Fibroblast of skin of back (primary cell): ENCODE measurements at regions not wholly inside any gene's neighbourhood (a gene's known extent, or its start where the extent isn't known, plus 50 kb on each side); places are given as distances from the start of the nearest gene placed in this dataset.

ENCODE experiments used
- DNase-seq: peaks from one replicate; pipeline ENCODE4 v3.0.0-alpha.2; 2013

DNA sequence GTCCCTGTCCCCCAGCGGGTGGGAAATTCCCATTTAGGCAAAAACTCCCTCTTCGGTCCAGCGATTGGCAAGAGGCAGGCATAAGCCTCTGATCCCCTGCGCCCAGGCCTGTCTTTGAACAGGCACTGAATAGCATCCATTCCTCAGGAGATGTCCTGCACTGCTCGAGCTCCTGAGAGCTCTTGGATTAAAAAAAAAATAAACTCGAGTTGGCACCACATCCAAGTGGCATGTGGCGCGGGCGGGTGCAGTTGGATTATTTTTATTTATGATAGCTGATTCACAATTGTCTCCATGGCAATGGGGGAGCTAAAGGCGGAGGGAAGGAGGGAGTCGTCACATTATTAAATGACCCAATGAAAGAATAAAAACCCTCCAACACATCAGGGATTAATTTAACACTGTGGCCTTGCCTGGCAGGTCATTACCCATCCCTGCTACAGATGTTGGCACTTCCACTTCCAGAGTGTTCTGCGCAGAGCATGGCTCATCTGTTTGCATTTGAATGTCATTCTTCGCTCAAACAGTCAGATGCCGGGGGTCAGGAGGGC, 207.2 kb downstream of the AACS start:
- no peak for DNase-seq

DNA sequence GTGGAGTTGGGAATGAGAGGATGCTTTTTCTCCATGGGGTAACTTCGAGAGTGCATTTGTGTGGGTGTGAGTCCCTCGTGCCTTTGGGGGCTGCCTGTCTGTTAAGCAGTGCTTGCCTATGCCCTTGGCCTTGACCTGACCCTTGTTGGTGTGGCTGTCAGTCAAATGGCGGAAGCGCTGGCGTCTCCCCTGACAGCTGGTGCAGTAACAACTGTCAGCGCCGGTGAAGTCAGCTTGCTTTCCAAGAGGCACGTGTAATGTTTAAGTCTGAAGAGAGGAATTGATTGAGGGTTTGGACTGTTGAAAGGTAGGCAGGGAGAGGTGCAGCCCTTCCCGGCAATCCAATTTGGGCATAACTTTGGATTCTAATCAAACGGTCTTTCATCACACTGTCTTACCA, 211.3 kb downstream of the AACS start:
- no peak for DNase-seq

DNA sequence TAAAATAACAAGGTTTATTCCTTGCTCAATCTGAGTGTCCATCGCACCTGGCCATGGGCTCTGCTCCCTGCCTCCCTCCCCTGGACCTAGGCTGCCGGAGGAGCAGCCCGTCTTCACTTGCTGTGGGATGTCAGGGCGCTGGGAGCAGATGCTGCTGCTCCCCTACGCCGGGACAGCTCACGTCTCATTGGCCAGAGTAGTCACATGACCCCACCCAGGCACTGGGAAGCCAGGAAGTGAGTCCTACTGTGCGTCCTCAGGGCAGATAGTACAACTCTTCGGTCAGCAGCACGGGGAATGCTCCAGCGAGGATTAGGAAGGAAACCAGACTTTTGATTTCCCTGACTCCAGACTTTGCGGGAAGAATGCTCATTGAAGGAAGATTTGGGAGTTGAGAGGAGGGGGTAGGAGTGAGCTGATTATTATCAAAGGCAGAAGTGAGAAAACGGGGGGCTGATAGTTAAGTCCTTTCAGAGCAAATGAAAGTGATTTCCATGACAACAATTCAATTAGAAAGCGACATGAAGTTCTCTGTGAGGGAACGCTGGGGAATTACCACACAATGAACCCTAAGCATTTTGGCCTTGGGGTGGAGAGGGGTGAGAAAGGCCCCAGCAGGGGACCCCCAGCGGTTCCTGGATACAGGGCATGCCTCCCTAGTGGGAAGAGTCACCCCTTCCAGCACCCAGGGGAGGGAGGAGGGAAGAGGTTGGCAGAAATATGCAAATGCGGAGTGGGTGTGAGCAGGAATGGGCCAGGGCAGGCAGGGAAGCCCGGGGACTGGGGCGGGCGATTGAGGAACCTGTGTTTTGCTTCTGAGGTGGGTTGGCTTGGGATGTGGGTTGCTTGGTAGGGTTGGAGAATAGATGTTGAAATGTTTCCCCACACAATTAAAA, 215.5 kb downstream of the AACS start:
- DNase-seq, result no peak

DNA sequence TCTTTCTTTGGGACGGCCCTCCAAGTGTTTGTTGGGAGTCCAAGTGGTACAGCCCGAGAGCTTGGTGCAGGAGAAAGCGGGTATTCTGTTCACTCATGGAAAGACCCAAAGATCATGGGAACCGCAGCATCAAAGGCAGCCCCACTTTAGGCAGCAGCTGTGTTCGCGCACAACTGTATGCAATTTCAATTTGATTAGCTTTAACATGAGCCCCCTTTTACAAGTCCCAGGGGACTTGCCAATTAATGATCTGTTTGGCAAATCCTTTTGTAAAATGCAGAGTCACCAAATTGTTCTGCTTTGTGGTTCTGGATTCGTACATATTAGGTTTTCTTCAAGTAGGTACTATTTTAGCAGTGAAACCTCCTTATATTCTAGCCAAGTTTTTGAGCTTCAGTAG, 217.7 kb downstream of the AACS start:
- no peak for DNase-seq

DNA sequence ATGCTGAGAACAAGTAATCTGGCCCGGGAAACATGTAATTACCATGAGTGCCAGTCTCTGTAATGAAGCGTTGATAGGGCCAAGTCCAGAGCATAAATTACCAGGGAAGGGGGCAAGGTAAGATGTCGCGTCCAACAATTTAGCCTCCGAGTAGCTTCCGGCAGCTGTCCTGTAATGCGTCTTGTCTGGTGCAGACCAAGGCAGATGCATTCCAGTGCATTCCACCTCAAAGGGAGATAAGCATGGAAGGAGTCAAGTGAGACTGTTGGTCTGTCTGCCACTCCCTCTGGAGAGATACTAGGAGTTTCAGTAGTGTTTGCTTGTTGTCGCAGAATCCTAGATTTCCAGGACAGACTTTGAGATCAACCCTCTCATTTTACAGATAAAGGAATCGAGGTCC, 218.3 kb downstream of the AACS start:
- DNase-seq, result no peak

DNA sequence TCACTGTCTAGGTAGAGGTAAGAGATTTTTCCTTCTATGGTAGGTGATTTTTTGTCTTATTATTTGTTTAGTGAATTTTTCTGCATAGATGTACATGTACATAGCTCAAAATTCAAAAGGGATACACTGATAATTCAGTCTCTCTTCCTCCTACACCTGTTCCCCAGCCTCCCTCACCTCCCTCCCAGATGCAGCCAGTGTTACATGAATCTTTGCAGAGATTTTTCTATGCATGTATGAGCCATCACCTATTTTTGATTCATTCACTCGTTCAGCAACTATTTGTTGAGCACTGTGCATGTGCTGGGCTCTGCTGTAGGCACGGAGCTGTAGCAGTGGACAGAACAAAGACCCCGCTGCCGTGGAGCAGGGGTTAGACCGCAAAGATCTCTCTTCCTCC, 218.9 kb downstream of the AACS start:
- no peak for DNase-seq

DNA sequence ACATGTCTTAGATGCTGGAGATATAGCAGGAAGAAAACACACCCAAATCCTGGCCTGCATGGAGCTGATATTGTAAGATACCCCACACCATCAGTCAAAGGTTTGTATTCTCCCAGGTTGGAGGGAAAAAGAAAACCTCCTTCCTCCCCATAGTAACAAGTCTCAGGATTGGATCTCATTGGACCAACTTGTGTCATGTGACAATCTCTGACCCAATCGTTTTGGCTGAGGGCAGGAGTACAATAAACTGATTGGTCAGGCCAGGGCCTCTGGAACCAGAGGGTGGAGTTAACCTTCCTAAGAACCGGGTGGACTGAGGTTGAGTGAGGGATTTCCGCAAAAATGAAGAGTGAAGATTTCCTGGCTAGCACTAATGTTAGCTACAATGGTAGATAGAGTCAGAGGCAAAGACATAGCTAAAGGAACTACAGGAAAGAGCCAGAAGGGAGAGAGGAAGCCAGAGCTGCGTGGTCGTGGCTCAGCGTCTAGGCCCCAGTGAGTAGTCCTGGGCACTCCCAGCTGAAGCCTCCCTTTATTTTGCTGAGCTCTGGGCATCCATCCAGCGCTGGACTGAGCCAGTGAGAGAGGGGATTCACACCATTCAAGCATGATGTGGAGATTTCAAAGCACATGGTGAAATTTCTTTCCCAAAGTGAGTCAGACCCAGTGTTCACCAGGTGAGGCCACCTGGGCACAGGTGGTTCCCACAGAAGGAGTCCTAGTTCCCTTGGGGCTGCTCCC, 219.9 kb downstream of the AACS start:
- no peak for DNase-seq

DNA sequence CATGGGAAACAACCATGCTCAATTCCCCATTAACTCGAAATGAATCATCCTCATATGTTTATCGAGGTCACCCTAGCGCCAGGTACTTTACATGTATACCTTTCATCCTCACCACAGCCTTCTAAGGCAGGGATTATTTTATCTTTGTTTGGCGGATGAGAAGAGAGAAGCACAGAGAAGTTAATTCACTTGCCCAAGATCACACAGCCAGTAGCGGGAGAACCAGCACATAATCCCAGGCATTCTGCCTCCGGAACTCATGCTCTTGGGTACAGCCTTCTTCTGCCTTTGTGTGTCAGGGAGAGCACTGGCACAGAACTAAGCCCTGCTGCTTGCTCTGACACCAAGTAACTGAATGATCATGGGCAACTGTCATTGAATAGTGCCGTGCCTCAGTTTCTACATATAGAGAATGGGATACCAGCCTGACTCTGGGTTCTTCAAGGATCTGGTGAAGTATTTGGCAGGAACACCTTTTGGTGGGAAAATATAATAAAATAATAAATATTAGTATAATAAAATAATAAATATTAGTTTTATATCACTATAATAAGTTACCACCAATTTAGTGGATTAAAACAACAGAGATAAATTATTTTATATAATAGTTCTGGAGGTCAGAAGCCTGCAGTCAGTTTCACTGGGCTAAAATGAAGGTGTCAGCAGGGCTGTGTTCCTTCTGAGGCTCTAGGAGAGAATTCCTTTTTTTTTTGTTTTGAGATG, 220.9 kb downstream of the AACS start:
- no peak for DNase-seq

DNA sequence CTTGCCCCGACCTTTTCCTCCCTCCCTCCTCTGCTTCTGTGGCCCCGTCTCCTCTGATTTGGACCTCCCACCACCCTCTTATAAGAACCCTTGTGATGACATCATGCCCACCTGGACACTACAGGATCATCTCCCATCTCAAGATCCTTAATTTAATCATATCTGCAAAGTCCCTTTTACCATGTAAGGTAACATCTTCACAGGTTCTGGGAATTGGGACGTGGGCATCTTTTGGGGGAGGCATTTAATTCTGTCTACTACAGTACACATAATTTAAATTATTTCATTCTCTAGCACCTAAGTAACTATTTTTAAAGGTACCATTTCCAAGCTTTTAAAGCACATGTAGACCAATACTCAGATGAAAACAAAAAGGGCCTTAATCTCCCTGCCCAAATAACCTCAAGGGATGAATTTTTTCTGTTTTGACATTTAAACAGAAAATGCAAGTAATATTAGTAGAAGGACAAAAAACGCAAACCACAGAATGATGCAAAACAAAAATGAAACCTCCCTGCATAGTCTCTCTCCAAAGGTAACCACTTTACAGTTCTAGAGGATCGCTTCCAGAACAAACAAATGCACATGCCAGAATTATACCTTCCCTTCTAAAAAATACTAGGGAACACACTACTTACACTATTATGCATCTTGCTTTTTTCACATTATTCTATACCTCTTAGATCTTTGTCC, 222.1 kb downstream of the AACS start:
- no peak for DNase-seq

DNA sequence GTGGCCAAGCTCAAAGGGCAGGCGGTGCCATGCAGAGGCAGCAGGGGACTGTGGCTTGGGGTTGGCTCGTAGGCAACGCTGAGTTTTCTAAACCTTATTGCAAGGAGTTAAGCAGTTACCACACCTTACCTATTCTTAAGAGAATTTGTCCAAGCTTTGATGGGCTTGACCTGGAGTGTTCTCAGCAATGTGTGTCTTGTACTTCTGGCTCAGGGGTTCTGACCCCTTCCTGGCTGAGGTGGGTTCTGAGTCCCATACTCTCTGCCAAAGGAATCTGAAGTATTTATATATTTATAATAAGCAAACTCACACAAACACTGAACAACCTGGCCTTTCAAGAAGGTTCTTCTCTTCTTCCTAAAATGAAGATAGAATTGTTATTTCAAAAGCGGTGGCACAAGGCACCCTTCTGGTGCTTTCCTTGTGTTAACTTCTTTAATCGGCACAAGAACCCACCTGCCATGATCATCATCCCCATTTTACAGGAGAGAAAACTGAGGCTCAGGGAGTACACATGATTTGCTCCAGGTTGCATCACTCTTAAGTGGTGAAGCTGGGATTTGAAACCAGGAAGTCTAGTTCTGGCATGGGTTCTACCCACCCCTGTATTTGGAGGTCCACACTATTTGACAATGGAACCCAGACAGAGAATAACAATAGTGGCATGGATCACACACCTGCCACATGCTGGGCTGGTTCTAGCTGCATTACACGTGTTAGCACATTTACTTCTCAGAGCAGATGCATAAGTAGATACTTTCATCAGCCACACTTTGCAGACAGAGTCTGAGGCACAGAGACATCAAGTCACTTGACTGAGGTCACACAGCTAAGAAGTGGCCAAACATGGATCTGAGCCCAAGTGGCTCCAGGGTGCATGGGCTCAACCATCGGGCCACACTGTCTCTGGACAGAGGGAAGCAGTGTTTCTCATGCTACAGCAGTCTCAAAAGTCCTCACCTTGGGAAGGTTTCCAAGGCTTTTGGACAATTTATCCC, 224.0 kb downstream of the AACS start:
- no peak for DNase-seq

DNA sequence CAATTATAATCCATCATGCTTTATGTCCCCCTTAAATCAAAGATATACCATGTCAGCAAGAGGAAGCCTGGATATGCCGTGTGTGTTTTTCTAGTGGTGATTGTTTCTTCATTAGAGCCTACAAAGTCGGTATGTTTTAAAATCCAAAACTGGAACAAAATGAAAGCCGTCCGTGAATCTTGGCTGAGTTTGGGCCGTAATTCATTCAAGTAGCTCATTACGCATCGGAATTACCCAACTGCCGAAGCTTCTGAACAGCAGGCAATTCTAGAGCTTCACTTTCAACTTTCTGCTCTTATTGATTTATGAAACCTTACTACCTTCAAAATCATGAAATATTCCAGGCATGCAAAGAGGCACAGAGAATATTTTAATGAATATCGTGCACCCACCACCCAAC, 224.7 kb downstream of the AACS start:
- DNase-seq, result no peak

DNA sequence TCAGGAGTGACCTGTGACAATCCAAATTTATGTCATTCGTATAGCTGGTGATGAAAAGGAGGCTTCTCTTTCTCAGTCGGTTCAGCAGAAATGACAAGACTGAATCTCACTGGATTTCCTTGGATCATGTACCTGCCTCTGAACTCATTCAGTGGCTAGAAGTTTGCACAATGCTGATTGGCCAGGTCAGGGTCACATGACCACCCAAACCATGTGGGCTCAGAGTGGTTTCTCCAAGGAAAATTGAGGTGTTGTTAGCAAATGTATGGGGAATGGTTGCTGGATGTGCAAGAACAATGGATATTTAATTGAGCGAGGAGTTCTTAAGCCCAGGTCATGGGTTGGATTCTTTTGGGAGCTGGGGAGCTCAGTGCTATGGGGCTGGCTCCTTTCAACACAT, 227.5 kb downstream of the AACS start:
- DNase-seq, result no peak

DNA sequence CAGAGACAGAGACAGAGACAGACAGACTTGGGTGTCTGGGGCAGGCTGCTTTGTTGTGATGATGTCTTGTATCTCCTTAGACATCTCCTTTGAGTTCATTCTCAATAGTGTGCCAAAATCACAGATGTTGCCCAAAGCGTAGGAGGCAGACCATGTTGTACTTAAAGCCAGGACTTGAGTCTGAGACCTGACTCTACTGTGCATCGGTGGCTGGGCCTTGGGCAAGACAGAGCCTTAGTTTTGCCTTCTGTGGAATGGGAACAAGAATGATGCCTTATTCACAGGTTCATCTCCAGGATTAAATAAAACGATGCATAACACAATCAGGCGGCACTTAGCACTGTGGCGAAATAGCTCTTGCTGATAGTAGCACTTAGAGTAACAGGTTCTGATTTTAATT, 230.3 kb downstream of the AACS start:
- DNase-seq, result no peak

DNA sequence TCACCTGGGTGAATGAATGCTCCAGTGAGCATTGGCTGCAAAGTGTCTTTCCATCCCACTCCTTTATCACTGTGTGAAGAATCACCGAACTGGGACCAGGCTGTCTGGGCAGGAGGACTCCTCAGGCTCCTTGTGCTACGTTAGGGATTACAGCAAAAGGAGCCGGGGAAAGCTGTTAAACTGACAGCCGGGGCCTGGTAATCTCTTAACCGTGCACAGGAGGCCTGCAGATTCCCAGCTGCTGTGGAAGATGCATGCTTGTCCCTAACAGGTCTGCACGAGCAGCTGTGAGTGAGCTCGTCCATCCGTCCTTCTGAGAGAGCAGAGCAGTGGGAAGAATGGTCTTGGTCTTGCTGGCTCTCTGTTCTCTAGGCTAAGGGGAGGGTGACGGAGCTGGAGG, 231.5 kb downstream of the AACS start:
- DNase-seq, result no peak

DNA sequence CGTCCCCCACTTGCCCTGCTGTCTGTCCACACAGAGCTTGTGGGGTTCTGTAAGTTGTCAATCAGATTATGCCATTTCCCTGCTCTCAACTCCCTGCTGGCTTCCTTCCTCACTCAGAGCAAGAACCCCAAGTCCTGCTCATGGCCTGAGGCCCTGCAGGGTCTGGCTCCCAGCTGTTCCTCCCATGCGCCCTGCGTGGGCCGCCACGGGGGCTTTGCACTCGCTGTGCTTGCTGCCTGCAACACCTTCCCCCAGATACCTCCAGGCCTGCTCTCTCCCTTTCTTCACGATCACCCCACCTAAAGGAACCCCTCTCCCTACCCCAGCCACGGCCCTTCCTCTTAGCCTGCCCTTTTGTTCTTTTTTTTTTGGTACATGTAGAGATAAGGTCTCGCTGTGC, 234.6 kb downstream of the AACS start:
- DNase-seq, result no peak

DNA sequence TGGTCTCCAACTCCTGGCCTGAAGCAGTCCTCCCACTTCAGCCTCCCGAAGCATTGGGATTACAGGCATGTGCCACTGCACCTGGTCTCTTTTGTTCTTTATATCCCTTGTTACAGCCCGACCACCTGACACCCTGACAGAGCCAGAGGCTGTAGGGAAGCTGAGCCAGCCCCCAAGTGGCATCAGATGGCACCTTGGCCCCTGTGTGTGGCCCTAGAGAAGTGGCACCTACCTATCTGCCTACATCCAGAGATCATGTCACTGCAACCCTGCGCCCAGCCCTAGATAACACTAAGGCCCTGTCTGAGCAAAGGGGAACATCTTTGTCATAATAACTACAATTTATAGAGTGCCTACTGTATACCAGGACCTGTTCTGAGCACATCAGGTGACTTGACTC, 235.0 kb downstream of the AACS start:
- DNase-seq, result no peak

DNA sequence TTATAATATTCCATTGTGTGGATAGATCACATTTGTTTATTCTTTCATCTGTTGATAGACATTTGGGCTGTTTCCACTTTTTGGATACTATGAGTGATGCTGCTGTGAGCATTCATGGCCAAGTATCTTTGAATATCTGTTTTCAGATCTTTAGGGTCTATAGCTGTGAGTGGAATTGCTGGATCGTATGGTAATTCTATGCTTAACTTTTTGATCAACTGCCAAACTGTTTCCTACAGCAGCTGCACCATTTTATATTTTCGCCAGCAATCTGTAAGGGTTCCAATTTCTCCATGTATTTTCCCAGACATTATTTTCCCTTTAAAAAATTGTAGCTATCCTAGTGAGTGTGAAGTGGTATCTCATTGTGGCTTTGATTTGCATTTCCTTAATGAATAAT, 238.1 kb downstream of the AACS start:
- no peak for DNase-seq

DNA sequence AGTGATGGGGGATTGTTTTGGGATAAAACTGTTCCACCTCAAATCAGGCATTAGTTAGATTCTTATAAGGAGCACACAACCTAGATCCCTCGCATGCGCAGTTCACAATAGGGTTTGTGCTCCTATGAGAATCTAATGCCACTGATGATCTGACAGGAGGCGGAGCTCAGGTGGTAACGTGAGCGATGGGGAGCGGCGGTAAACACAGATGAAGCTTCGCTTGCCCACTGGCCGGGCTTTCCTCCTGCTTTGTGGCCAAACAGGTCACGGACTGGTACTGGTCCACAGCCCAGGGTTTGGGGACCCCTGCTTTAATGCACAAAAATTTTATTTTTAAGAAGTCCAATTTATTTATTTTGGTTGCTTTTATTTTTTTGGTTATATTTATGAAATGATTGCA, 238.8 kb downstream of the AACS start:
- DNase-seq, result no peak

DNA sequence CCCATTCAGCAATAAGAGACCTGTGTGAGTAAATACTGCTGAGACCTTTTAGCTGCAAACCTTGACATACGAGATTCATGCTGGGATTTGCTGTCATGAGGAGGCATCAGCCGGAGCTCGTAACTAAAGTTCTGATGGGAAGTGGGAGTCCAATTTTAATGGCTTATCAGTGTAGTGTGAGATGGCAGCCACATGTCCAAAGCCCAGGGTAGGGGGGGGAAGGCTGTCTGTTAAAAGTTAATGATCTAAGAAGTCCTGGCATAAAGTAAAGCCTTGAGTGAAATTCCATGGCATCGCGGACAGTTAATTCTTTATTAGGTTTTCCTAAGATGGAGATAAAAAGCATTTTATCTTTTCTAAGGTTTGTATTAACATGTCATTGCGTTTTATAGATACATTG, 240.0 kb downstream of the AACS start:
- no peak for DNase-seq

DNA sequence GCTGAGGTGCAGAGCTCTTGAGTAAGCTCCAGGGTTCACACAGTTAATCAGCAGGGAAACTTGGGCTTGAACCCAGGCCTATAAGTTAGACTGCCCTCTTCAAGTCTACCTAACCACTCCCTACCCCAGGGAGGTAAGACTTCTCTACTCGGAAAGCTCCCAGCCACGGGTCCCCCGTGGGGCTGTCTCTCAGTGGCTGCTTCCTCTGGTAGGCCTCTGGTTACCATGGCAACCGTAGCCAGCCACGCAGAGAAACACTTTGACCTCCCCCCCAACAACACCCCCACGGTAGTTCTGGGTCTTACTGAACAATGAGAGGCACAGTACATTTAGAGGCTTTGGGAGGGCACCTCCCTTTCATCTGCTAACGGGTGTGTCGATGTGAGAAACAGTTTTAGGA, 245.2 kb downstream of the AACS start:
- DNase-seq, result no peak

DNA sequence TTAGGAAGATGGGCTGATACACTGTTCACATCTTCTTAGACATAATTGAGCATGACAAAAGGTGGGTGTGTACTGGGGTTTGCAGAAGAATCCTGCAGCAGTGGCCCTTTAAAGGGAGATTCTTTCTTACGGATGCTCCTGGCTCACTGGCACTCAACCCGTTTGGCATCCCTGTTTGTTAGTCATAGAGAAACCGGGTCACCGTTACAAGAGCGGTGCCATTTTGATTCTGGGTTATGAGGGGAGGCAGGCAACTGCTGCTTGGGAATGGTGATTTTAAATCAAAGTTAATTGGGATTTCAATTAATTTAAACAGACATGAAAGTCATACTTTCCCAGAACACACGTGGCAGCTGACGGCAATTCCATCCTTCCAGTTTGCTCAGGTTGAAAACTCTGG, 245.8 kb downstream of the AACS start:
- DNase-seq, result no peak
